GM18508 (cell line): ENCODE measurements at regions not wholly inside any gene's neighbourhood (a gene's known extent, or its start where the extent isn't known, plus 50 kb on each side); places are given as distances from the start of the nearest gene placed in this dataset.
"Not testable (repeated sequence)": the region's sequence is repeated elsewhere in the genome, so short reads cannot be mapped to it uniquely, and the experiment has no call there.

Source experiments
- ATAC-seq: cut with Tn5 transposase; IDR thresholded peaks from one replicate; pipeline ENCODE4 v1.9.1; 2021; ENCODE audit warnings: moderate number of reproducible peaks; ENCODE audit not compliant: insufficient read depth, unreplicated experiment

DNA sequence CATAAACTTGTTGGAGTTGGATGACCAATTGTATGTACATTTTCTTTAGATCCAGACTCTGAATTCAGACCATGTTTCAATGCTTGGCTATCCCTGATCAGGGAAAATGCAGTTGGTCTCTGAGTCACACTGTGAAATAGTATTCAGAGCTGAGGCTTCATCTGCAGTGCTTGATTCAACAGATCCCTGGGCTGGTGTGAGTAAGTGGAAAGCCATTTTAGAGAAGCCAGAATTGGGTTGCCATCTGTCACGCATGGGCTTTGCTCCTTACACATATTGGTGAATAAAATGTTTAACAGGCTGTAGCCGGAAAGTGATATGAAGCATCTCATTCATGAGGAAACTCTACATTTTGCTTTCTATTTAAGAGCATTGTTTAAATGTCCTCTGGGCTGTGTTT lies 50.0 kb upstream of the ACYP2 start:
- ATAC-seq = no peak

DNA sequence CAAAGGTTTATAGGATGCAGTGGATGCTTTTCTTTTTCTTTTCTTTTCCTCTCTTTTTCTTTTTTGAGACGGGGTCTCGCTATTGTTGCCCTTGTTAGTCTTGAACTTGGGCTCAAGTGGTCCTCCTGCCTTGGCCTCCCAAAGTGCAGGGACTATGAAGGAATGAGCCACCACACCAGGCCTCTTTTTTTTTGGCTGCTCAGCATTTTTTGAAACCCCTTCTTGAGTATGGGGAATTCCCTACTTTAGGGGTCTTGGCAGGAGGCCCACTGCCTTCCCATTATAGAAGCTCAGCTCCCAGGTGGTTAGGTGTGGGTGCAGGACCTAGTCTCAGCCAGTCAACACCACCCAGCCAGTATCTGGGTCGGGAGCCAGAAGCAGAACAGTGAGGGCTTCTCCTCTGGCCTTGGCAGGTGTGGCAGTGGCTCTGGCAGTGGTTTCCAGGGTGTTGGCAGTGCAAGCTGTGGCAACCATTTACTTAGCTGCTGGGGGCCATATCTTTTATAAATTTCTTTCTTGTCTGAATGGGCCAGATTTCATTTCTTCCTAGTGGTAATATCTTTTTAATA lies 51.4 kb upstream of the ACYP2 start:
- ATAC-seq = no peak

DNA sequence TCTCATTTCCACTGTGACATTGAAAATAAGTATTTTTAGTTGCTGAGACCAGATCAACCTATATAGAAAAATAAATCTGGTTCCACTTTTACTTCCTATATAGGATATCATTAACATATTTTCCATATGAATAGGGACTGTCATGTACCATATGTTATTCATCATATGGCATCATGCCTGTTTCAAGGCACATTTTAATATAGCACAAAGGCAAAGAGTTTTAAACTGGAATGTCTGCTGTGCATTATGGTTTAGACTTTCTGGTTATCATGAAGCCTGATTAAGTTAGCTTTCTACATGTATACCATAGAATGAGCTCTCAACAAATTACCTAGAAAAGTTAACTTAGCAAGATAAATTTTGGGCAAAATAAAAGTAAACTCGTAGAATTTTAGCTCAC lies 53.0 kb upstream of the ACYP2 start:
- no peak for ATAC-seq

DNA sequence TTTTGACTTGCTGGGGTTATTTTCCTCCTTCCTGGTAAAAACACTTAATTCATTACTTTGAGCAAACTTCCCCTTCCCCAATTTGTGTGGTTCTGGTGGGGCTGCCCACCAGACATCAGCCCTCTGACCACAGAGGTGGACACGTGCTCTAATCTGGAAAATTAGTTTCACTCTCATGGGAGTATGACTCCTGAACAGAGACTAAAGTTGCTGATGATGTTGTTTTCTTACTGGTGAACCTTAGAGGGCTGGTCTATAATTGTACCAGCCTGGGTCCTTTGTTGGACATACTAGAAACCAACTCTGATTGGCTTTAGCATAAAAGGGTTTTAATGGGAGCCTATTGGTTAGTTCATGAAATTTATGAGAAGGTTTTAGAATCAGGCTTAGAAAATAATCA lies 54.1 kb upstream of the ACYP2 start:
- no peak for ATAC-seq

DNA sequence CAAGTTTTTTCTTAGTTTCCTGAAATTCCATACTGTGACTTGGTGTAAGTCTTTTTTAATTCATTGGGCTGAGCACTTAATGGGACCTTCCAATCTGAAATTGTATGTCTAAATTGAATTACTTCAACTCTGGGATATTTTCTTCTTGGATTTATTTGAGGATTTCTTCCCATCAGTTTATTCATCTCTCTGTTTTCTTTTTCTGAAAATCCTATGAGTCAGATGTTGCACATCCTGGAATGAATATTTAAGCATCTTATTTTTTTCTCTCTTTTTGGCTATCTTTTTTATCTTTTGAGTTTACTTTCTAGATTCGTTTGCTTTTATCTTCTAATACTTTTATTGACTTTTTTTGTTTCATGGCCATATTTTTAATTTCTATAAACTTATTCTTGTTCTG lies 55.4 kb upstream of the ACYP2 start:
- ATAC-seq = no peak

DNA sequence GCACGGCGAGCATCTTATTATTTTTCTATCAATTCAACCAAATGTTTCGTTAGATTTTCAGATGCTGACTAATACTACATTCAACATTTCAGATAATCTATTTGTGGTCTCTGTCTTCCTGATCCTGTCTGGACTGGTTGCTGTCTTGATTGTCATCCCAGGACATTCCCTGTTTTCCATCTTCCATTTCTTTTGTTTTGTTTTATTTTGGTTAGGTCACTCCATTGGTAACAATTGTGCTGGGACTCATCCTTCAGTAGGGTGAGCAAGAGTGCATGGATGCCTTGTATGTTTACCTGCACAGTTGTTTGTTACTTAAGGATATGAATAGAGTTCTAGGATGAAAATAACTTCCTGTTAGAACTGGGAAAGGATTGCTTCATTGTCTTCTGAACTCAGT lies 55.9 kb upstream of the ACYP2 start:
- ATAC-seq = no peak

DNA sequence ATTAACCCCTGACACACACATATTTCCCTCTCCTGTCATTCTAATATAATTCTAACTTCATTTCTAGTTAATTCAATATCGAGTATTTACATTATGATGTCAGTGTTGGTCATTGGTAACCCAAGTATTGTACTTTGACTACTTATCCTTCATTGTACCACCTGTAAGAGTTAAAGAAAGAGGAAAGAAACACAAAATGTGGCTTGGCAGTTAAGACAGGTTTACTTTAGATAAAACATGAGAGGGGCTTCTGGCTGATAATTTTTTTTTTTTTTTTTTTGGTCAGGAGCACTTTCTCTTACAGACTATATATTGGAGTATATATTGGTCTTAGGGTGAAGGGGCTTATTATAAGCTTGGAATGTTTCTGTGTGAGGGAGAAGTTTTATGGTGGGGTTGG lies 57.0 kb upstream of the ACYP2 start:
- no peak for ATAC-seq

DNA sequence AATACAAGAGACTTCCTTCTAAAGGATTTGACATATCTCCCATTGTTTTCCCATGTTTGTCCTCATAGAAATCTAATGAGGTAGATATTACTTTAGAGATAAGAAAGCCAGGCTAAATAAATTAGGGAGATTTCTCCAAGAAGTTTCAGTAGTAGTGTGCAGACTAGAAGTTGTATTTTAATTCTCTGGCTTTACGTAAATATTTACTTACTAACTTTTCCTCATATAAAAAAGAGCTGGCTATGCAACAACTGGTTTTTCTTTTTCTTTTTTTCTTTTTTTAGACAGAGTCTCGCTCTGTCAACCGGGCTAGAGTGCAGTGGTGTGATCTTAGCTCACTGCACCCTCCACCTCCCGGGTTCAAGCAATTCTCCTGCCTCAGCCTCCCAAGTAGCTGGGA lies 60.6 kb upstream of the ACYP2 start:
- ATAC-seq = no peak

DNA sequence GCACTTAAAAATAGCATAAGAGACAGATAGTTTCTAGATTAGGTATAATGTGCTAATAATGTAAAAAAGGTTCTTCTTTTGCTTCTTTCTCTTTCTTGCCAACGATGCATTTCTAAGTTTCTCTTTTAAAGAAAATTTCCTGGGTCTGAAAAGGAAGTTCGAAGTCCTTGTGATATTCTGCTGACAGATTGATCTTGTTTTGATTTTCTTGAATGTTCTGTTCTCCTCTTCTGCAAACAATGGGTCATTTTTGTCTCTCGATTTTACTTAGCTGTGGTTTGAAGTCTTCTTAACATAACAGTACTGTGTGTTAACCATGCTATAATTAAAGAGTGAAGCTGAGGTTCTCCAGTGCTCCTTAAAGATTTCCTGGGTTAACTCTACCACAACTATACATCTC lies 61.1 kb upstream of the ACYP2 start:
- peak; percentile 59 for ATAC-seq

DNA sequence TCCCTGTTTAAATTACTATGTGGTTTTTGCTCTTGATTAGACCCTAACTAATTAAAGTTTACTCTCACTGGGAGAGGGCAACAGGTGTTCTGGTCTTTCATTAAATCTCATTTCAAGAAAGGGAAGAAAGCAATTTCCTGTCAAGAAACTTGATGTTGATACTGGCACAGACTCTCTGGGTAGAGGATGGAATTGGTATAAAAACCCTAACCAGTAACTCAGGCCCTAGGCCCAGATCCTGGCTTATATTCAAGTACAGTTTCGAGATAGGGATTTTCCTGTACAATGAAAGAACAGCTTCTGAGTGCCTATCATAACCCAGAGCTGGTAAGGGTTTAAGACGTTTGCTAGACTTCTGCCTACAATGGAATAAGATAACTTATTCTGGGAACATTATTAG lies 61.6 kb upstream of the ACYP2 start:
- ATAC-seq = peak; percentile 17

DNA sequence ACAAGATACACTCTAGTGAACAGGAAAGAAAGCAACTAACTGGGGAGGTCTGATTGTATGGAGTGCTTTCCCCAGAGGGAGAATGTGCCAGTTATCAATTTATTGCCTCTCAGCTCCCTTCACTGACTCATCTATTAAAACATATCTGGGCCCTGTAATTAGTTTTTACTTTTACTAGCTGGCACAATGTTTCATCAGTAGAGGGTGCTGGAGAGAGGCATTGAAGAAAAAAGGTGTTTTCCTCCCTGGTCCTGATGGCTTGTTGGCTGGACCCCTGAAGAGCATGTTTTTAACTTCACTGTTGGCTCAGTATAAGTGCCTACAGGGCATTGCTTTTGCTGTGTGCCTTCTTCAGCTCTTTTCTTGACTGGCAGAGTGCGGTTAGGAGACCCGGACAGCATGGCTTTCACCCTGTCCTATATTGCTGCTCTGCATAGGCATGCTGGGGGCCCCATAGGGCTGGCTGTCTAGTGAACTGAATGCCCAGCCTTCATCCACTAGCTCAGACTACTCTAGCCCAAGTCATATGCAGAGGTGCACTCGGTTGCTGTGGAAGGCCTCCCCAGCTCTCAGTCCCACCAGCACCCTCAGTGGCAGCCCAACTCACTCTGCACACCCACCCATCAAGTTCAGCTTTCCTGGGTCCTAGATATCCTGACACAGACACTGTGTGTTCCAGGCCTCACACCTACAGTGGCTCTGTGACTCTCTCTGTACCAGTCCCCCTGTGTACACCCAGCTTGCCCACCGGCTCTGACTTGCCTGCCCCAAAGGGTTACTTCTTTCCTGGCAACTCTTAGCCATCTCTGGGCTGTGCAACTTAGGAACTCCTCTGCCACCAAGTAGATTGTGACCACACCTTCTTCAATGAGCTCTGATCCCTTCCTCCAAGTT lies 62.3 kb upstream of the ACYP2 start:
- ATAC-seq = no peak

DNA sequence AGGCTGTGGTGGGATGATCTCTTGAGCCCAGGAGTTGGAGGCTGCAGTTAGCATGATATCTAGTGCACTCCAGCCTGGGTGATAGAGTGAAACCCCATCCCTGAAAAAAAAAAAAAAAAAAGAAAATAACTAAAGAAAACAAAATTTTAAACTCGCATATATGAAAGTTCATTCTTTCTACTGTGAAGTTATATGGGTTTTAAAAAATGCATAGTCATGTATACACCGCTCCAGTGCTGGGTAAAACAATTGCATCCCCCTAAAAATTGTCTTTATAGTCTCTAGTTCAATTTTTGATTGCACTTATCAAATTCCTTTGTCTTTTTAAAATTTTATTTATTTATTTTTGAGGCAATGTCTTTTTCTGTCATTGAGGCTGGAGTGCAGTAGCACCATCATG lies 65.0 kb upstream of the ACYP2 start:
- no peak for ATAC-seq

DNA sequence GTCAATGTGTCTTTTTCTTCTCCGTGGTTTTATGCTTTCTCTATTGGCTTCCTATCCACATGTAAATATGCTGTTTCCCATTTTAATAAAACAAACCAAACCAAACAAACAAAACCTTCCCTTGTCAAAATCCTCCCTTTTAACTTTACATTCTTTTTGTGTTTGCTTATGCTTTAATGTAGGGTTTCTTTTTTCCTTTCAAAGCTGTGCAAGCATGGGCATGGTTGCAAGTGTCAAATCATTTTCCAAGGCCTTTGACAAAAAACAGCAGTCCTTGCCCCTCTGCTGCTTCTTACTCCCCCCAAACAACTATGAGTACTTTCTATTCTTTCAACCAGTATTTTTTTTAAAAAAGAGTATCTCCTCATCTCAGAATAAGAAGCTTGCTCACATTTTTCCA lies 66.0 kb upstream of the ACYP2 start:
- no peak for ATAC-seq

DNA sequence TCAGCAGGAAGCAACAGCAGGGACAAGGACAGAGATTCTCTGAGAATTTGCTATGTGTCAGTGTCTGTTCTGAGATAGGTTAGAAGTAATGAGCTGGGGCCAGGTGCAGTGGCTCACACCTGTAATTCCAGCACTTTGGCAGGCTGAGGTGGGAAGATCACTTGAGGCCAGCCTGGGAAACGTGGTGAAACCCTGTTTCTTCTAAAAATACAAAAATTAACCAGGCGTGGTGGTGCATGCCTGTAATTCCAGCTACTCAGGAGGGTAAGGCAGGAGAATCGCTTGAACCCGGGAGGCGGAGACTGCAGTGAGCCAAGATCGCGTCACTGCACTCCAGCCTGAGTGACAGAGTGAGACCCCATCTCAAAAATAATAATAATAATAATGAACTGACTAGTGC lies 66.5 kb upstream of the ACYP2 start:
- not testable (repeated sequence) for ATAC-seq

DNA sequence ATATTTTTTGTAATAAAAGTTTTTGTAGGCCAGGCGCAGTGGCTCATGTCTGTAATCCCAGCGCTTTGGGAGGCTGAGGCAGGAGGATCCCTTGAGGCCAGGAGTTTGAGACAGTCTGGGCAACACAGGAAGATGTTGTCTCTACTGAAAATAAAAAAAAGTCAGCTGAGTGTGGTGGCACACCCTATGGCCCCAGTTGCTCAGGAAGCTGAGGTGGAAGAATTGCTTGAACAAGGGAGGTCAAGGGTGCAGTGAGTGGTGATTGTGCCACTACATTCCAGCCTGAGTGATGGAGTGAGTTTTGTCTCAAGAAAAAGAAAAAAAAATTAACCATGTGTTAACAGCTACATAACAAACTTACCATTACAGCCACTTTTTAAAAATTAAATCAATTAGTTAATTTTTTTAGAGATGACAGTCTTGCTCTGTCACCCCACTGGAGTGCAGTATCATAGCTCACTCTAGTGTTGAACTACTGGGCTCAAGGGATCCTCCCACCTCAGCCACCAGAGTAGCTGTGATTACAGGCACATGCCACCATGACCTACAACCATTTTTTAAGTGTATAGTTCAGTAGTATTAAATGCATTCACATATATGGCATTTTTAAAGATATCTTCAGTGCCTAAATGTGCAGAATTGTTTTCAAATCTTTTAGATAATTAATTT lies 67.2 kb upstream of the ACYP2 start:
- ATAC-seq = no peak

DNA sequence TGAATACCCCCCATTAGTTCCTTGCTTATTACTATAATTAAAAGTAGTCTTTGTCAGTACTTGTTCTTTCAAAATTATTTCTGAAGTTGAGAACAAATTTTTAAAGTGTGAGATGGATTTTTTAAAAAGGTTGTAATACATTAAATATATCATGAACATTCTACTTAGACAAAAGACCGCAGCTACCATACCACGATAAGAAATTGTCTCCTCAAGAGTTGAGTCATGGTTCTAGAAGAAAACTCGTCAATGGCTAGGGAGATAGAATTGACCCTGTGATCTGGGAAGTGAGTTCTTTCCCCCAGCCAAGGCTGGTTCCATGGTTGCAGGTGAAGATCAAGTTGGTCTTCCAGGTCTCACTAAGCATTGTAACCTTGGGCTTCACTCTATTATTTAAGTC lies 67.8 kb upstream of the ACYP2 start:
- no peak for ATAC-seq

DNA sequence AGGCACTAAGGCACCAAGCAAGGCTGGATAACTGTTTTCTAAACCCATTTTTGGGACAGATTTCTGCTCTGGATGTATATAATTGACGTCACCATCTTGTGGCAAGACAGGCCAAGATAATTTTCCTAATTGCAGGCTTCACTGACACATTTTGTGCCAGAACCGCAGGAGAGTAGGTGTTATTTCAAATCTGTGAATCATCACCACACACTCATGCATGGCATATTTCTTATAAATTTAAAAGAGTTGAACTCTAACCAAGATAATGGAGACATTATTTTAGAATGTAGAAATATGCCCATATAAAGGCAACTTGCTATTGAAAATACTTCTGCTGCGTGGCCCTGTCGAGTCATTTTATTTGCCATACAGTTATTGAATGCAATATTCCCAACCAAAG lies 68.3 kb upstream of the ACYP2 start:
- ATAC-seq = no peak

DNA sequence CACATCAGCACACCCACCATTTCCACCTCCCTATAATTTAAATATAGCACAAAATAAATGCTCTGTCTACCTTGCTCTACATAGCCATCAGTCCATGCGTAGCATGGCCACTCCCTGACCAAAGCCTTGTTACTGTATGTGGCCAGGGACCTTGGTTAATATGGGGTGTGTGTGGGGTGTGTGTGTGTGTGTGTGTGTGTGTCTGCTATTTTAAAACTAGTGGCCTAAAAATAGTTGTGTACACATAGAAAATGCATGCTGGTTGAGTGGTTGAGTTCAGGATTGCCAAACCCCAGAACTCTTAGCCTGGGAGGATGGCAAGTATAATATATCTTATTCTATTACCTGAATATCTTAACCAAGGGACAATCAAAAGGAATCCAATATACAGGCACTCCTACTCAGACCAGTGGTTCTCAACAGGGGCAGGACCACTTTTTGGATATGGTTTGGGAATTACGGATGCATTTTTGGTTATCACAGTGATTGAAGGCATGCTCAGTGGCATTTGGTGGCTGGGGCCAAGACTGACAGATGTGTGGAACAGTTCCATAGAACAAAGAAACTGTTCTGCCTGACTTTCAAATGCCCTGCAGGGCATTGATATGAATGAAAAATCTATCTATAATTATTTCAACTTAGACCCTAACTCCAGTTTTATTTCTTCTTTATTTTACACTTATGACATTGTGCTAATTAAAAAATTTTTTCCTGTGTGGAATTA lies 72.3 kb upstream of the PSME4 start:
- no peak for ATAC-seq

DNA sequence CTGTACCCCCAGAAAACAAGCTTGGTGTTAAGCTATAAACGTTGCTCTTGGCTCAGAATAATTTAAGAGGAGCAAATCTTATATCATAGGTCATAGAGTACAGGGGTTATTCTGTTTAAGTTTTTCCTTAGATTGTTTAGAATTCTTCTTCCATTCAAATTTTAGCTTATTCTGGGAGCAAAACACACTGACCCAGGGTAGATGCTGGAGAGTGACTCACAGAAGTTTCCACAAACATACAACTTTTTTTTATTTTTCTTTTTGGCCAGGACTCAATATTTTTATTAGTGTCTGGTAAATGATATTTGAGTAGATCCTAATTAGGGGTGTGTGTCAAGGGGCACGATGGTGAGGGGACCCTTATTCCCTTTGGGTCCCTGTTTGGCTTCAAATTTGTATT lies 71.5 kb upstream of the PSME4 start:
- no peak for ATAC-seq

DNA sequence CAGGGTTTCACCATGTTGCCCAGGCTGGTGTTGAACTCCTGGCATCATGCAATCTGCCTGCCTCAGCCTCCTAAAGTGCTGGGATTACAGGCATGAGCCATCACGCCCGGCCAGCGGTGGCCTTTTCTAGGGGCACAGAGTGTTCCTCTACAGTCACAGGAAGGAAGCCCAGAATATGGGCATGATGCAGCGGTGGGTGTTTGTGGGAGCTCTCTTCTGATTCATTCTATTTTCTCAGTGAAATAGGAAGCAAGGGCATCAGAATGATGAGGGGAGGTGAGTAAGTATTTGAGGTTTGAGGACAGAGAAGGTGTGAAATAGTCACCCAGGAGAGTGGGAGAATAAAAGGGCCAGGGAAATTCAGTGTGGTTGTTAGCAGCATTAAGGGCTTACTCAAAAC lies 70.3 kb upstream of the PSME4 start:
- ATAC-seq = no peak

DNA sequence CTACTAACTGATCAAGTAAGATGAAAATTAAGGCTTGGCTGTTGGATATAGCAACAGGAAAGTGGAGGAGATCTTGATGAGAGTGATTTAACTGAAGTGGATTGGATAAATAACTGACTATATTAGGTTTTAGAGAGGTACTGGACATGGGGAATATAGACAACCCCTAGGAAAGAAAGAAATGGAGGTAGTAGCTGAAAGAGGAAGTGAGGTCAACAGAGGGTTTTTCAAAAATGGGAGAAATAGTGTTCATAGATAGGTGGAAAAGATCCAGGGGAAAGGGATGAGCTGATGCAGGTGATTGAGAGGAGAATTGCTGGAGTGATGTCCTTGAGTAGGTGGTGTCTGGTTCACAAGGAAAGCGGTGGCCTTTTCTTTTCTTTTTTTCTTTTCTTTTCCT lies 69.9 kb upstream of the PSME4 start:
- no peak for ATAC-seq
